ENCODE measurements at regions not wholly inside any gene's neighbourhood (a gene's known extent, or its start where the extent isn't known, plus 50 kb on each side); places are given as distances from the start of the nearest gene placed in this dataset.

GRCh38 chr5:110925398-110925797, 146.1 kb upstream of the TSLP start:
- Histone ChIP-seq H3K79me2 (ENCODE audit: insufficient read depth, low read length) (no peaks in the 10 kb centered on the region), H3K9ac (ENCODE audit: low read length) (no peak overlapping the region), H3K4me2 (ENCODE audit: low read length) (no peak overlapping the region), H3K4me1 (ENCODE audit: insufficient read depth, low read length) (no peaks in the 10 kb centered on the region), H3K36me3 (ENCODE audit: insufficient read depth, low read length) (no peaks in the 10 kb centered on the region), H4K20me1 (ENCODE audit: insufficient read depth, low read length) (no peaks in the 10 kb centered on the region), H3K27me3 (ENCODE audit: insufficient read depth, low read length) (no peaks in the 10 kb centered on the region), H3K4me3 (ENCODE audit: insufficient read depth, low read depth, low read length) (no peak overlapping the region), H3K27ac (ENCODE audit: low read depth, low read length) (no peak overlapping the region), H3K9me3 (ENCODE audit: insufficient read depth, low read depth, low read length) (no peaks in the 10 kb centered on the region), H2AFZ (ENCODE audit: low read depth, low read length) (no peak overlapping the region)
- DNase-seq (ENCODE audit: low read depth), result peak; percentile 43
- no peak for FAIRE-seq
- H3K27ac Mint-ChIP-seq (ENCODE audit: unreplicated experiment), result no peak overlapping the region
- peaks cover 2% of the 10 kb centered on the region for H3K9me3 Mint-ChIP-seq (ENCODE audit: unreplicated experiment)
- H3K36me3 Mint-ChIP-seq (ENCODE audit: low read depth, unreplicated experiment), result no peaks in the 10 kb centered on the region
- TF ChIP-seq EZH2 (IDR thresholded peaks at IDR 0.05; ENCODE audit: insufficient read depth, low read length) (no peak), CTCF (IDR thresholded peaks at IDR 0.05; ENCODE audit: insufficient read depth, low read depth, low read length) (no peak)
- no peak overlapping the region for H3K4me3 Mint-ChIP-seq (ENCODE audit: unreplicated experiment)
- H3K4me1 Mint-ChIP-seq (ENCODE audit: low read depth, unreplicated experiment), result peaks cover 5% of the 10 kb centered on the region
- H3K27me3 Mint-ChIP-seq (ENCODE audit: low read depth, unreplicated experiment), result no peaks in the 10 kb centered on the region

- no peak overlapping the region for H3K4me3 Mint-ChIP-seq (ENCODE audit: unreplicated experiment)
- Histone ChIP-seq H3K9ac (ENCODE audit: low read length) (no peak overlapping the region), H3K36me3 (ENCODE audit: insufficient read depth, low read length) (no peaks in the 10 kb centered on the region), H3K27ac (ENCODE audit: low read depth, low read length) (no peak overlapping the region), H3K9me3 (ENCODE audit: insufficient read depth, low read depth, low read length) (no peaks in the 10 kb centered on the region), H3K4me1 (ENCODE audit: insufficient read depth, low read length) (no peaks in the 10 kb centered on the region), H3K4me2 (ENCODE audit: low read length) (no peak overlapping the region), H3K27me3 (ENCODE audit: insufficient read depth, low read length) (no peaks in the 10 kb centered on the region), H4K20me1 (ENCODE audit: insufficient read depth, low read length) (no peaks in the 10 kb centered on the region), H3K4me3 (ENCODE audit: insufficient read depth, low read depth, low read length) (no peak overlapping the region), H3K79me2 (ENCODE audit: insufficient read depth, low read length) (no peaks in the 10 kb centered on the region), H2AFZ (ENCODE audit: low read depth, low read length) (no peak overlapping the region)
- no peaks in the 10 kb centered on the region for H3K36me3 Mint-ChIP-seq (ENCODE audit: low read depth, unreplicated experiment)
- TF ChIP-seq CTCF (IDR thresholded peaks at IDR 0.05; ENCODE audit: insufficient read depth, low read depth, low read length), result no peak
- TF ChIP-seq EZH2 (IDR thresholded peaks at IDR 0.05; ENCODE audit: insufficient read depth, low read length), result no peak
- peaks cover 2% of the 10 kb centered on the region for H3K9me3 Mint-ChIP-seq (ENCODE audit: unreplicated experiment)
- no peak for FAIRE-seq
- no peak for DNase-seq (ENCODE audit: low read depth)
- no peak overlapping the region for H3K27ac Mint-ChIP-seq (ENCODE audit: unreplicated experiment)
- H3K4me1 Mint-ChIP-seq (ENCODE audit: low read depth, unreplicated experiment), result peaks cover 5% of the 10 kb centered on the region
- no peaks in the 10 kb centered on the region for H3K27me3 Mint-ChIP-seq (ENCODE audit: low read depth, unreplicated experiment)
These were observed 145.6 kb upstream of the TSLP start for GRCh38 chr5:110925916-110926315.

GRCh38 chr5:110932755-110933488, 138.6 kb upstream of the TSLP start:
- Histone ChIP-seq H3K79me2 (ENCODE audit: insufficient read depth, low read length) (no peaks in the 10 kb centered on the region), H4K20me1 (ENCODE audit: insufficient read depth, low read length) (no peaks in the 10 kb centered on the region), H3K9ac (ENCODE audit: low read length) (no peak overlapping the region), H3K27me3 (ENCODE audit: insufficient read depth, low read length) (no peaks in the 10 kb centered on the region), H3K4me2 (ENCODE audit: low read length) (no peak overlapping the region), H3K36me3 (ENCODE audit: insufficient read depth, low read length) (no peaks in the 10 kb centered on the region), H2AFZ (ENCODE audit: low read depth, low read length) (no peak overlapping the region), H3K9me3 (ENCODE audit: insufficient read depth, low read depth, low read length) (no peaks in the 10 kb centered on the region), H3K4me3 (ENCODE audit: insufficient read depth, low read depth, low read length) (no peak overlapping the region), H3K4me1 (ENCODE audit: insufficient read depth, low read length) (no peaks in the 10 kb centered on the region), H3K27ac (ENCODE audit: low read depth, low read length) (no peak overlapping the region)
- Mint-ChIP-seq H3K4me1 (ENCODE audit: low read depth, unreplicated experiment) (no peaks in the 10 kb centered on the region), H3K36me3 (ENCODE audit: low read depth, unreplicated experiment) (no peaks in the 10 kb centered on the region), H3K4me3 (ENCODE audit: unreplicated experiment) (no peak overlapping the region), H3K27me3 (ENCODE audit: low read depth, unreplicated experiment) (peaks cover 1% of the 10 kb centered on the region), H3K27ac (ENCODE audit: unreplicated experiment) (no peak overlapping the region), H3K9me3 (ENCODE audit: unreplicated experiment) (peaks cover 4% of the 10 kb centered on the region)
- no peak for DNase-seq (ENCODE audit: low read depth)
- TF ChIP-seq CTCF (IDR thresholded peaks at IDR 0.05; ENCODE audit: insufficient read depth, low read depth, low read length), result no peak
- TF ChIP-seq EZH2 (IDR thresholded peaks at IDR 0.05; ENCODE audit: insufficient read depth, low read length), result no peak
- no peak for FAIRE-seq

Data from astrocyte (in vitro differentiated cells and primary cell).